ENCODE measurements at regions not wholly inside any gene's neighbourhood (a gene's known extent, or its start where the extent isn't known, plus 50 kb on each side); places are given as distances from the start of the nearest gene placed in this dataset.
"Not testable (repeated sequence)": the region's sequence is repeated elsewhere in the genome, so short reads cannot be mapped to it uniquely, and the experiment has no call there.

- Mint-ChIP-seq H3K9me3 (ENCODE audit: unreplicated experiment) (no peaks in the 10 kb centered on the region), H3K27ac (ENCODE audit: unreplicated experiment) (no peak overlapping the region), H3K27me3 (ENCODE audit: unreplicated experiment) (no peaks in the 10 kb centered on the region), H3K4me3 (ENCODE audit: unreplicated experiment) (no peak overlapping the region), H3K4me1 (ENCODE audit: unreplicated experiment) (no peaks in the 10 kb centered on the region), H3K36me3 (ENCODE audit: low read depth, unreplicated experiment) (no peaks in the 10 kb centered on the region)
- DNase-seq (ENCODE audit: low spot score): no peak
- TF ChIP-seq, protein P1, sequence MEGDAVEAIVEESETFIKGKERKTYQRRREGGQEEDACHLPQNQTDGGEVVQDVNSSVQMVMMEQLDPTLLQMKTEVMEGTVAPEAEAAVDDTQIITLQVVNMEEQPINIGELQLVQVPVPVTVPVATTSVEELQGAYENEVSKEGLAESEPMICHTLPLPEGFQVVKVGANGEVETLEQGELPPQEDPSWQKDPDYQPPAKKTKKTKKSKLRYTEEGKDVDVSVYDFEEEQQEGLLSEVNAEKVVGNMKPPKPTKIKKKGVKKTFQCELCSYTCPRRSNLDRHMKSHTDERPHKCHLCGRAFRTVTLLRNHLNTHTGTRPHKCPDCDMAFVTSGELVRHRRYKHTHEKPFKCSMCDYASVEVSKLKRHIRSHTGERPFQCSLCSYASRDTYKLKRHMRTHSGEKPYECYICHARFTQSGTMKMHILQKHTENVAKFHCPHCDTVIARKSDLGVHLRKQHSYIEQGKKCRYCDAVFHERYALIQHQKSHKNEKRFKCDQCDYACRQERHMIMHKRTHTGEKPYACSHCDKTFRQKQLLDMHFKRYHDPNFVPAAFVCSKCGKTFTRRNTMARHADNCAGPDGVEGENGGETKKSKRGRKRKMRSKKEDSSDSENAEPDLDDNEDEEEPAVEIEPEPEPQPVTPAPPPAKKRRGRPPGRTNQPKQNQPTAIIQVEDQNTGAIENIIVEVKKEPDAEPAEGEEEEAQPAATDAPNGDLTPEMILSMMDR (IDR thresholded peaks at IDR 0.05; ENCODE audit: unreplicated experiment): no peak
Observed at GRCh38 chr3:20945892-20946291, 759.9 kb upstream of the SGO1 start.

GRCh38 chr3:20935791-20936190, 749.8 kb upstream of the SGO1 start:
- no peak overlapping the region for H3K4me3 Mint-ChIP-seq (ENCODE audit: unreplicated experiment)
- TF ChIP-seq, protein P1 (IDR thresholded peaks at IDR 0.05; ENCODE audit: unreplicated experiment): no peak
- no peaks in the 10 kb centered on the region for H3K27me3 Mint-ChIP-seq (ENCODE audit: unreplicated experiment)
- H3K27ac Mint-ChIP-seq (ENCODE audit: unreplicated experiment): no peak overlapping the region
- H3K36me3 Mint-ChIP-seq (ENCODE audit: low read depth, unreplicated experiment): no peaks in the 10 kb centered on the region
- H3K9me3 Mint-ChIP-seq (ENCODE audit: unreplicated experiment): no peaks in the 10 kb centered on the region
- DNase-seq (ENCODE audit: low spot score): no peak
- H3K4me1 Mint-ChIP-seq (ENCODE audit: unreplicated experiment): no peaks in the 10 kb centered on the region

DNA sequence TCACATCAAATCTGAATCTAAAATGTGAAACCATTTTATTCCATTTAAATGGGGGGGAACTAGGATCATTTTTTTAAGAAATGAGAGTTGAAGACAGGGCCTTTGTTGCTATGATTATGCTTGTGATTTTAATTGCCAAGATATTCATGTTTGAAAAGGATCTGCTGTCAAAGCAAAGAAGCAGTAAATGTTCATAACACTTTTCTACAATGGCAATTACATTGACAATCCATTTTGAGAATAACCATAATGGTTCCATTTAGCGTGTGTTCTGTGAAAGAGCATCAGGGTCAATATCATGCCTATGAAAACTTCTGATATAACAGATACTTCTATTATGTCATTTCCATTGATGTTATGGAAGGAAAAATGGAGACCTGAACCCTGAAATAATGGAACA, 745.8 kb upstream of the SGO1 start:
- H3K27me3 Mint-ChIP-seq (ENCODE audit: unreplicated experiment): no peaks in the 10 kb centered on the region
- TF ChIP-seq, protein P1 (IDR thresholded peaks at IDR 0.05; ENCODE audit: unreplicated experiment): no peak
- no peaks in the 10 kb centered on the region for H3K36me3 Mint-ChIP-seq (ENCODE audit: low read depth, unreplicated experiment)
- H3K4me1 Mint-ChIP-seq (ENCODE audit: unreplicated experiment): no peaks in the 10 kb centered on the region
- H3K27ac Mint-ChIP-seq (ENCODE audit: unreplicated experiment): no peak overlapping the region
- DNase-seq (ENCODE audit: low spot score): no peak
- H3K9me3 Mint-ChIP-seq (ENCODE audit: unreplicated experiment): no peaks in the 10 kb centered on the region
- H3K4me3 Mint-ChIP-seq (ENCODE audit: unreplicated experiment): no peak overlapping the region

- Mint-ChIP-seq H3K9me3 (ENCODE audit: unreplicated experiment) (no peaks in the 10 kb centered on the region), H3K4me1 (ENCODE audit: unreplicated experiment) (no peaks in the 10 kb centered on the region)
Observed at GRCh38 chr3:20930034-20930433, 744.0 kb upstream of the SGO1 start.

GRCh38 chr3:20924646-20925385, 738.8 kb upstream of the SGO1 start:
- DNase-seq (ENCODE audit: low spot score): no peak
- Mint-ChIP-seq H3K27me3 (ENCODE audit: unreplicated experiment) (no peaks in the 10 kb centered on the region), H3K9me3 (ENCODE audit: unreplicated experiment) (peaks cover 4% of the 10 kb centered on the region), H3K27ac (ENCODE audit: unreplicated experiment) (no peak overlapping the region), H3K4me3 (ENCODE audit: unreplicated experiment) (no peak overlapping the region), H3K4me1 (ENCODE audit: unreplicated experiment) (no peaks in the 10 kb centered on the region), H3K36me3 (ENCODE audit: low read depth, unreplicated experiment) (no peaks in the 10 kb centered on the region)
- TF ChIP-seq, protein P1 (IDR thresholded peaks at IDR 0.05; ENCODE audit: unreplicated experiment): no peak

More at GRCh38 chr3:20930034-20930433, 744.0 kb upstream of the SGO1 start:
- DNase-seq (ENCODE audit: low spot score): peak; percentile 26
- no peak overlapping the region for H3K4me3 Mint-ChIP-seq (ENCODE audit: unreplicated experiment)
- no peaks in the 10 kb centered on the region for H3K27me3 Mint-ChIP-seq (ENCODE audit: unreplicated experiment)
- H3K27ac Mint-ChIP-seq (ENCODE audit: unreplicated experiment): no peak overlapping the region
- TF ChIP-seq, protein P1 (IDR thresholded peaks at IDR 0.05; ENCODE audit: unreplicated experiment): no peak
- H3K36me3 Mint-ChIP-seq (ENCODE audit: low read depth, unreplicated experiment): no peaks in the 10 kb centered on the region

GRCh38 chr3:20921112-20921511, 735.1 kb upstream of the SGO1 start:
- not testable (repeated sequence) for H3K9me3 Mint-ChIP-seq (ENCODE audit: unreplicated experiment); H3K27ac Mint-ChIP-seq (ENCODE audit: unreplicated experiment); H3K4me1 Mint-ChIP-seq (ENCODE audit: unreplicated experiment); H3K27me3 Mint-ChIP-seq (ENCODE audit: unreplicated experiment); H3K4me3 Mint-ChIP-seq (ENCODE audit: unreplicated experiment); DNase-seq (ENCODE audit: low spot score); H3K36me3 Mint-ChIP-seq (ENCODE audit: low read depth, unreplicated experiment)
